Fibroblast of mammary gland (primary cell): ENCODE measurements at regions not wholly inside any gene's neighbourhood (a gene's known extent, or its start where the extent isn't known, plus 50 kb on each side); places are given as distances from the start of the nearest gene placed in this dataset.

Source experiments
- DNase-seq: peaks from one replicate; pipeline ENCODE4 v3.0.0-alpha.2; 2010; ENCODE audit warnings: low read depth
- H3K4me3 ChIP-seq: 2 replicates; pipeline ENCODE4 v1.5.1; 2011; ENCODE audit warnings: low read depth, mild to moderate bottlenecking, low read length, moderate library complexity; ENCODE audit not compliant: control insufficient read depth
- CTCF ChIP-seq: conservative IDR thresholded peaks from 2 replicates; pipeline ENCODE4 v1.5.1; 2011; ENCODE audit warnings: low read depth, low read length, inconsistent platforms; ENCODE audit not compliant: control insufficient read depth, insufficient read depth

- no peak overlapping the region for H3K4me3 ChIP-seq
- DNase-seq: no peak
- no peak for TF ChIP-seq CTCF
These were observed 477.7 kb downstream of the TBC1D22A start for GRCh38 chr22:47240116-47240515.

GRCh38 chr22:47239474-47239860 is 477.0 kb downstream of the TBC1D22A start:
- DNase-seq: no peak
- no peak for TF ChIP-seq CTCF
- H3K4me3 ChIP-seq: no peak overlapping the region

GRCh38 chr22:47238690-47239473 is 476.4 kb downstream of the TBC1D22A start:
- H3K4me3 ChIP-seq: no peak overlapping the region
- no peak for DNase-seq
- no peak for TF ChIP-seq CTCF

- no peak for TF ChIP-seq CTCF
- DNase-seq: no peak
- H3K4me3 ChIP-seq: no peak overlapping the region
These were observed 475.5 kb downstream of the TBC1D22A start for GRCh38 chr22:47237890-47238480.

- no peak for TF ChIP-seq CTCF
- DNase-seq: no peak
These were observed 474.3 kb downstream of the TBC1D22A start for GRCh38 chr22:47236718-47237117.

GRCh38 chr22:47236161-47236560 is 473.7 kb downstream of the TBC1D22A start:
- no peak for TF ChIP-seq CTCF
- no peak for DNase-seq
- H3K4me3 ChIP-seq: no peak overlapping the region

More at GRCh38 chr22:47236718-47237117, 474.3 kb downstream of the TBC1D22A start:
- H3K4me3 ChIP-seq: no peak overlapping the region
